Tibial nerve (tissue), 4 donors: ENCODE measurements at regions not wholly inside any gene's neighbourhood (a gene's known extent, or its start where the extent isn't known, plus 50 kb on each side); places are given as distances from the start of the nearest gene placed in this dataset. TPM values are rescaled to one million over a fixed set of nuclear protein-coding genes. Genes with fewer than 3 reads are reported as not detected.
"Not testable (repeated sequence)": the region's sequence is repeated elsewhere in the genome, so short reads cannot be mapped to it uniquely, and the experiment has no call there.

Experiments used
- DNase-seq, 2 donors: peaks; one replicate each; pipeline ENCODE4 v3.0.0-alpha.2; 2019; ENCODE audit warnings: low spot score in 2 of 2
- H3K27ac ChIP-seq, 4 donors: fragments of 200-600 bp; sonication (generic) in 3 of 4; one replicate each; pipeline ENCODE4 v1.5.1; 2017 to 2019; ENCODE audit warnings: mild to moderate bottlenecking in 1 of 4
- H3K27me3 ChIP-seq, 2 donors: fragments of 200-600 bp; sonication (generic) in 1 of 2; one replicate each; pipeline versions ENCODE4 v1.5.1 to v1.6.0; 2017 to 2019
- H3K36me3 ChIP-seq, 3 donors: fragments of 200-600 bp; sonication (generic); one replicate each; pipeline ENCODE4 v1.5.1; 2018 to 2019
- H3K4me1 ChIP-seq, 4 donors: fragments of 200-600 bp; sonication (generic) in 3 of 4; one replicate each; pipeline ENCODE4 v1.5.1; 2017 to 2019
- H3K4me3 ChIP-seq, 4 donors: fragments of 200-600 bp; sonication (generic) in 3 of 4; one replicate each; pipeline ENCODE4 v1.5.1; 2017 to 2019; ENCODE audit warnings: mild to moderate bottlenecking in 1 of 4, moderate library complexity in 1 of 4
- H3K9me3 ChIP-seq, 4 donors: fragments of 200-600 bp; sonication (generic) in 3 of 4; one replicate each; pipeline ENCODE4 v1.5.1; 2017 to 2019
- EP300 ChIP-seq, 2 donors: sonication (generic); formaldehyde crosslinking; IDR thresholded peaks; one replicate each; pipeline ENCODE4 v1.6.1; 2017; ENCODE audit warnings: antibody characterized with exemption in 2 of 2, mild to moderate bottlenecking in 1 of 2
- POLR2A ChIP-seq, 2 donors: fragments of 450-650 bp; IDR thresholded peaks; one replicate each; pipeline ENCODE4 v1.6.1; 2017; ENCODE audit warnings: antibody characterized with exemption in 2 of 2, mild to moderate bottlenecking in 2 of 2, moderate library complexity in 2 of 2
- WGBS, 2 donors: methylation state at CpG; one replicate each; pipeline ENCODE4 v1.1.5; 2018; 5-methylcytosine and 5-hydroxymethylcytosine counted together
- small RNA-seq: library from RNA; depleted of rRNA; stranded (forward); fragments of <200 nt; gene quantifications from one replicate; pipeline ENCODE3, GENCODE V24; 2016
- TF ChIP-seq, protein P1 (sequence below), 5 experiments: fragments of 200-600 bp in 3 of 5; fragments of 450-650 bp in 2 of 5; sonication (generic) in 3 of 5; IDR thresholded peaks; one replicate each; pipeline ENCODE4 v1.5.1; 2016 to 2019; ENCODE audit warnings: antibody characterized with exemption in 5 of 5, mild to moderate bottlenecking in 3 of 5, moderate library complexity in 2 of 5

DNA sequence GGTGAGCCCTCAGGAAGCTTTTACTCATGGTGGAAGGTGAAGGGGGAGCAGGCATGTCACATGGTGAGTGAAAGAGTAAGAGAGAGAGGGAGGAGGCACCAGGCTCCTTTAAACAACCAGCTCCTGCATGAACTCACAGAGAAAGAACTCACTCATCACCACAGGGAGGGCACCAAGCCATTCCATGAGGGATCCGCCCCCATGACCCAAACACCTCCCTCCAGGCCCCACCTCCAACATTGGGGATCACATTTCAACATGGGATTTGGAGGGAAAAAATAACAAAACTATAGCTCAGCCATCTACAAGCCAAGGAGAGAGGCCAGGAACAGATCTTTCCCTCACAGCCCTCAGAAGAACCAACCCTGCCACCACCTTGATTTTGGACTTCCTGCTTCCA is 153.9 kb downstream of the GOLGA8K start:
- WGBS, 2 donors = 100% methylated on average over 1 of the region's 1 CpG; no CpG with 5 or more reads in 1 of the 2 donors
- not testable (repeated sequence) for H3K9me3 ChIP-seq, H3K27me3 ChIP-seq, H3K36me3 ChIP-seq, H3K4me3 ChIP-seq, DNase-seq, H3K27ac ChIP-seq, H3K4me1 ChIP-seq

DNA sequence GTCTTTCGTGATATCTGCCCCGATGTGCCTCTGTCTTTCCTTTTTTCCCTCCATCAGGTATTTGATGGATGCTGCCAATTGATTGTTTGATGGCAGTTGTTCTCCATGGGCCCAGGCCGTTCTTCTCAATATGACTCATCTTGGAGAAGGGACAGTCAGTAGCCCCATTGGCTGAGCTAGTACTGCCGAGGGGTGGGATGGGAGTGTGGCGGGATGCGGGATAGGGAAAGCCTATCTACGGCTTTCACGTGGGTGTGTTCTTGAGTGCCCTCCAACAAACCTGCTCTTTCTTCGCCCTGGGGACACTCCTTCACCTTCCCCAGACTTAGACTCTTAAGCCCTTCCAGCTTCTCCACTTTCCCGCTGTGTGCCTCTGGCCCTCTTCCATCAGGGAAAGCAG is 159.4 kb downstream of the GOLGA8K start:
- not testable (repeated sequence) for H3K4me3 ChIP-seq, H3K27ac ChIP-seq, H3K9me3 ChIP-seq, DNase-seq, H3K4me1 ChIP-seq, H3K36me3 ChIP-seq, H3K27me3 ChIP-seq
- no CpG with 5 or more reads among the region's 10 CpGs for WGBS, 2 donors

DNA sequence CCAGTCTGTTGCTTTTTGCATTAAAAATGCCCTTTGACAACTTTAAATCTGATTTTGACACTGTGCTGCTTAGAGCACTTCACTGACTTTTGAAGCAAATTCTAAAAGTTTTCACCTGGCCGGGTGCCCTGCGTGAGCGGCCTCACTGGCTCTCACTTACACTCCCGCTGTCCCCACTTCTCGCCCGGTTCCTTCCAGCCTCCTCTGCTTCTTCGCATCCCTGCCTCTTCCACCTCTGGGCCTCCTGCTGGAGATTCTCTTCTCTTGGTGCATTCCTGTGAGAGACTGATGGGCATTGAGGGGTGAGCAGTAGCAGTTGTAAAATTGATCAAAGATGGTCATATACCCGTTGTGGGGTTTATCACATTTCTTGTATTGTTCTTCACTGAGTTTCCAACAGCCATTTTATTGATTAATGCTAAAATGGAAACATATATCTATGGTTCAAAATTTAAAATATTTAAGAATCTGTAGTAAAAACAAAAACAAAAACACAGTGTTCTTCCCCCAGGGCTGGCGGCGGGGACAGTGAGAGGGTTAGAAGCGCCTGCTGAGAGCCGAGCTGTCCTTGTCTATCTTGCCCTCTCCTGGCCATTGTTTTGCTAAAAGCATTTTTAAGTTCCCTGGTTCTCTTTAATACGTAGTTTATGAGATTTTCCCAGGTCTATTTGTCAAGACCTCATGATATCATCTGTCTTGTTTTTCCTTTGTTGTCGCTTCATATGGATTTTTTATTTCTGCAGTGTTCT is 160.1 kb downstream of the GOLGA8K start:
- H3K36me3 ChIP-seq, H3K9me3 ChIP-seq, H3K4me1 ChIP-seq, H3K4me3 ChIP-seq, H3K27ac ChIP-seq, H3K27me3 ChIP-seq, DNase-seq: not testable (repeated sequence)
- 86 to 91% methylated on average over 7 of the region's 14 CpGs for WGBS, 2 donors

DNA sequence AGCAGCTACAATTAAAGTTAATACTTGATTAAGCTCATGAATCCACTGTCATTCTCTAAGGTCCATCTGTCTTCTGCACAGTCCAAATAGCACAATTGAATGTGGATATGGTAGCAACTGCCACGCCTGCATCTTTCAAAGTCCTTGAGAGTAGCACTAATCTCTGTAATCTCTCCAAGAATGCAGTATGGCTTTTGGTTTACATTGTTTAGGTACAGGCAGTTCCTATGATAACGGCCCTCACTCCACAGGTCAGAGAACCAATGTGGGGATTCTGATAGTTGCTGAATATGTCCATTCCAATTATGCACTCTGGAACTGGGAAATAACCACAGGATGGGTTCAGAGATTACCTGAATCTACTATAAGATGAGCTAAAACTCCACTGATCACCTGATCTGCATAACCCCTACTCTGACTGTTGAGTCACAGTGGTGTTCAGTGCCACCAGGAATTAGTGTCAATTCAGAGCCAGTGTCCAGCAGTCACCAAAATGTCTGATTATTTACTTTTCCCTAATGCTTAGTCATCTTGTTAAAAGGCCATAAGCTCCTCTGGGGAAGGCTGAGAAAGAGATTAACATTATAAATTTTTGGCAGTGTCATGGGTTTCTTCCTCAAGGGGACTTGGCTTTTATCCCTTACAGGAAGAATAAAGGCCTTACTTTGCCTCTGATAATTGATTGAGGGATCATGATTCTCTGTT is 175.5 kb downstream of the GOLGA8K start:
- not testable (repeated sequence) for H3K9me3 ChIP-seq, H3K4me3 ChIP-seq, H3K36me3 ChIP-seq, DNase-seq, H3K27me3 ChIP-seq, H3K4me1 ChIP-seq, H3K27ac ChIP-seq
- WGBS, 2 donors = 100% methylated on average over 1 of the region's 2 CpGs; no CpG with 5 or more reads in 1 of the 2 donors

DNA sequence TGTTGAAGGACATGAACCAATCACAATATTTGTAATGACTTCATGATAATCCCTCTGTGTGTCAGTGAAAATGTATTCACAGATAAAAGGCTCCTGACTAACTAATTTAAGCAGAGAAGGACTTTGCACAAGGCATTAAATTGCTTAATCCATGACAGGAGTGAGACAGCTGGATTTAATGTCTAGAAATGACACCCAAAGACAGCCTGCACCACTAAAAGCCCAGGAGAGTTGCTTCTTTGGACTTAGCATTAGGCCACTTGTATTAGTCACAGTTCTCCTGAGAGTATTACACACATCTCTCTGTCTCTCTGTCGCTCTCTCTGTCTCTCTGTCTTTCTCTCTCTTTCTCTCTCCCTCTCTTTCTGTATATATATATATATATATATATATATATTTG is 180.4 kb downstream of the GOLGA8K start:
- H3K27ac ChIP-seq = no peak overlapping the region
- WGBS, 2 donors = 94 to 95% methylated on average over 1 of the region's 1 CpG

More for the DNA sequence above, 180.4 kb downstream of the GOLGA8K start:
- no peaks in the 10 kb centered on the region for H3K36me3 ChIP-seq
- H3K9me3 ChIP-seq = peaks cover 0 to 27% (median 3%) of the 10 kb centered on the region in 4 donors
- H3K4me3 ChIP-seq = no peak overlapping the region
- H3K4me1 ChIP-seq = no peaks in the 10 kb centered on the region
- no peak for DNase-seq
- no peaks in the 10 kb centered on the region for H3K27me3 ChIP-seq
- TF ChIP-seq EP300 (IDR thresholded peaks at IDR 0.05) (no peak), POLR2A (IDR thresholded peaks at IDR 0.05) (no peak)
- TF ChIP-seq, protein P1, sequence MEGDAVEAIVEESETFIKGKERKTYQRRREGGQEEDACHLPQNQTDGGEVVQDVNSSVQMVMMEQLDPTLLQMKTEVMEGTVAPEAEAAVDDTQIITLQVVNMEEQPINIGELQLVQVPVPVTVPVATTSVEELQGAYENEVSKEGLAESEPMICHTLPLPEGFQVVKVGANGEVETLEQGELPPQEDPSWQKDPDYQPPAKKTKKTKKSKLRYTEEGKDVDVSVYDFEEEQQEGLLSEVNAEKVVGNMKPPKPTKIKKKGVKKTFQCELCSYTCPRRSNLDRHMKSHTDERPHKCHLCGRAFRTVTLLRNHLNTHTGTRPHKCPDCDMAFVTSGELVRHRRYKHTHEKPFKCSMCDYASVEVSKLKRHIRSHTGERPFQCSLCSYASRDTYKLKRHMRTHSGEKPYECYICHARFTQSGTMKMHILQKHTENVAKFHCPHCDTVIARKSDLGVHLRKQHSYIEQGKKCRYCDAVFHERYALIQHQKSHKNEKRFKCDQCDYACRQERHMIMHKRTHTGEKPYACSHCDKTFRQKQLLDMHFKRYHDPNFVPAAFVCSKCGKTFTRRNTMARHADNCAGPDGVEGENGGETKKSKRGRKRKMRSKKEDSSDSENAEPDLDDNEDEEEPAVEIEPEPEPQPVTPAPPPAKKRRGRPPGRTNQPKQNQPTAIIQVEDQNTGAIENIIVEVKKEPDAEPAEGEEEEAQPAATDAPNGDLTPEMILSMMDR (IDR thresholded peaks at IDR 0.05) = no peak

Small RNA genes lying in the stretch of these regions (small RNA-seq; reads per million reads assigned to genes)
- not detected for gene RNU6-18P
